Kidney (tissue), 13 donors: ENCODE measurements at regions not wholly inside any gene's neighbourhood (a gene's known extent, or its start where the extent isn't known, plus 50 kb on each side); places are given as distances from the start of the nearest gene placed in this dataset.

Source experiments
- DNase-seq, 5 donors: peaks; one replicate each; pipeline ENCODE4 v3.0.0-alpha.2; 2013 to 2020
- FAIRE-seq: peaks from 2 replicates; lab custom pipeline; 2012; peaks lifted over from hg19 to GRCh38; lab: Jason Lieb, UNC
- H3K27ac ChIP-seq, 2 donors: one replicate each; pipeline ENCODE4 v1.7.0; 2013; ENCODE audit warnings: low read depth in 2 of 2, low read length in 2 of 2, inconsistent platforms in 1 of 2
- H3K27me3 ChIP-seq: one replicate; pipeline ENCODE4 v1.7.1; 2013; ENCODE audit warnings: low read length, inconsistent platforms; ENCODE audit not compliant: control insufficient read depth, insufficient read depth
- H3K36me3 ChIP-seq, 3 donors: one replicate each; pipeline versions ENCODE4 v1.7.0 to v1.7.1; 2013; ENCODE audit warnings: low read length in 3 of 3, control low read depth in 1 of 3, inconsistent platforms in 1 of 3; ENCODE audit not compliant: insufficient read depth in 3 of 3, control insufficient read depth in 2 of 3
- H3K4me1 ChIP-seq, 3 donors: one replicate each; pipeline versions ENCODE4 v1.7.0 to v1.7.1; 2013; ENCODE audit warnings: low read length in 3 of 3, inconsistent platforms in 1 of 3, low read depth in 1 of 3; ENCODE audit not compliant: control insufficient read depth in 2 of 3, insufficient read depth in 2 of 3
- H3K4me3 ChIP-seq, 3 donors: one replicate each; pipeline versions ENCODE4 v1.7.0 to v1.8.1; 2013; ENCODE audit warnings: low read length in 3 of 3, control low read depth in 1 of 3, inconsistent platforms in 1 of 3
- H3K9ac ChIP-seq, 3 donors: one replicate each; pipeline versions ENCODE4 v1.7.0 to v1.7.1; 2013; ENCODE audit warnings: low read length in 3 of 3, control low read depth in 1 of 3, inconsistent platforms in 1 of 3
- H3K9me3 ChIP-seq, 3 donors: one replicate each; pipeline versions ENCODE4 v1.7.0 to v1.7.1; 2013; ENCODE audit warnings: low read length in 3 of 3, control low read depth in 1 of 3, inconsistent platforms in 1 of 3; ENCODE audit not compliant: control insufficient read depth in 2 of 3, insufficient read depth in 1 of 3
- CTCF ChIP-seq: IDR thresholded peaks from 3 replicates; pipeline ENCODE4 v1.5.1; 2012; ENCODE audit warnings: mild to moderate bottlenecking, moderate library complexity, borderline replicate concordance; ENCODE audit not compliant: insufficient read depth; ENCODE audit errors: extremely low read depth
- intact Hi-C: fragments of 100-400 bp; cut with DNase I; formaldehyde crosslinking; loops from one replicate; pipeline ENCODE4 v1.11.1; 2022
- donor health status: control.
- donor health status: control.
- donor health status: control.
- donor health status: control.
- donor health status: control.
- donor health status: DM: yes; HTN: yes; CAD: no.
- donor health status: Normal renal cell carcinoma (clear cell type).

- Histone ChIP-seq H3K4me3 (no peak overlapping the region), H3K27me3 (no peaks in the 10 kb centered on the region), H3K9me3 (no peaks in the 10 kb centered on the region), H3K4me1 (no peaks in the 10 kb centered on the region), H3K27ac (no peak overlapping the region), H3K9ac (no peak overlapping the region), H3K36me3 (no peaks in the 10 kb centered on the region)
- no peak for FAIRE-seq
- DNase-seq, result no peak
- intact Hi-C loops, result no loop called here
- no peak for TF ChIP-seq CTCF
Observed at GRCh38 chr22:33119044-33119443, 60.9 kb upstream of the SYN3 start.

GRCh38 chr22:33117821-33118220 lies 59.6 kb upstream of the SYN3 start:
- Histone ChIP-seq H3K4me1 (no peaks in the 10 kb centered on the region), H3K9me3 (no peaks in the 10 kb centered on the region), H3K9ac (no peak overlapping the region), H3K27me3 (no peaks in the 10 kb centered on the region), H3K4me3 (no peak overlapping the region), H3K27ac (no peak overlapping the region), H3K36me3 (no peaks in the 10 kb centered on the region)
- TF ChIP-seq CTCF, result no peak
- FAIRE-seq (no peak), DNase-seq (no peak)
- intact Hi-C loops, result no loop called here

GRCh38 chr22:33116841-33117547 lies 58.8 kb upstream of the SYN3 start:
- no peak overlapping the region for H3K4me3 ChIP-seq
- no peak for TF ChIP-seq CTCF
- no peak overlapping the region for H3K27ac ChIP-seq
- intact Hi-C loops, result no loop called here
- H3K36me3 ChIP-seq, result no peaks in the 10 kb centered on the region
- no peaks in the 10 kb centered on the region for H3K27me3 ChIP-seq
- FAIRE-seq (no peak), DNase-seq (no peak)
- H3K9ac ChIP-seq, result no peak overlapping the region
- no peaks in the 10 kb centered on the region for H3K9me3 ChIP-seq
- no peaks in the 10 kb centered on the region for H3K4me1 ChIP-seq

- Histone ChIP-seq H3K27me3 (no peaks in the 10 kb centered on the region), H3K9ac (no peak overlapping the region), H3K4me3 (no peak overlapping the region), H3K36me3 (no peaks in the 10 kb centered on the region), H3K9me3 (no peaks in the 10 kb centered on the region), H3K4me1 (no peaks in the 10 kb centered on the region), H3K27ac (no peak overlapping the region)
- FAIRE-seq, result no peak
- intact Hi-C loops, result no loop called here
- no peak for TF ChIP-seq CTCF
- no peak for DNase-seq
Observed at GRCh38 chr22:33114565-33114964, 56.4 kb upstream of the SYN3 start.
